Right forelimb (tissue), 1 donor: ENCODE measurements at regions not wholly inside any gene's neighbourhood (a gene's known extent, or its start where the extent isn't known, plus 50 kb on each side); places are given as distances from the start of the nearest gene placed in this dataset.

Experiments used
- DNase-seq: peaks from one replicate; pipeline ENCODE4 v3.0.0-alpha.2; 2018

- no peak for DNase-seq
These were observed 211.1 kb downstream of the MATN1 start for GRCh38 chr1:30511991-30512913.

GRCh38 chr1:30511563-30511962 is 211.8 kb downstream of the MATN1 start:
- DNase-seq, result no peak

- DNase-seq, result no peak
These were observed 212.3 kb downstream of the MATN1 start for GRCh38 chr1:30511106-30511505.

- no peak for DNase-seq
These were observed 213.7 kb downstream of the MATN1 start for GRCh38 chr1:30509670-30510069.

GRCh38 chr1:30508611-30509010 is 214.8 kb downstream of the MATN1 start:
- no peak for DNase-seq

GRCh38 chr1:30508175-30508448 is 215.3 kb downstream of the MATN1 start:
- DNase-seq, result no peak

- DNase-seq, result no peak
These were observed 215.8 kb downstream of the MATN1 start for GRCh38 chr1:30507401-30508174.

GRCh38 chr1:30507016-30507312 is 216.4 kb downstream of the MATN1 start:
- DNase-seq, result no peak

- no peak for DNase-seq
These were observed 216.9 kb downstream of the MATN1 start for GRCh38 chr1:30506291-30507015.

- no peak for DNase-seq
These were observed 217.5 kb downstream of the MATN1 start for GRCh38 chr1:30505853-30506252.

GRCh38 chr1:30492451-30492850 is 230.9 kb downstream of the MATN1 start:
- no peak for DNase-seq

GRCh38 chr1:30491831-30492230 is 231.6 kb downstream of the MATN1 start:
- no peak for DNase-seq

- no peak for DNase-seq
These were observed 232.8 kb downstream of the MATN1 start for GRCh38 chr1:30490554-30491053.

- no peak for DNase-seq
These were observed 233.5 kb downstream of the MATN1 start for GRCh38 chr1:30489737-30490389.

- no peak for DNase-seq
These were observed 235.0 kb downstream of the MATN1 start for GRCh38 chr1:30488324-30488913.

GRCh38 chr1:30487042-30487441 is 236.3 kb downstream of the MATN1 start:
- no peak for DNase-seq

- DNase-seq, result no peak
These were observed 238.3 kb downstream of the MATN1 start for GRCh38 chr1:30485072-30485471.

- no peak for DNase-seq
These were observed 238.7 kb downstream of the MATN1 start for GRCh38 chr1:30484668-30485067.

GRCh38 chr1:30479575-30479974 is 243.8 kb downstream of the MATN1 start:
- DNase-seq, result no peak

GRCh38 chr1:30478799-30479563 is 244.4 kb downstream of the MATN1 start:
- no peak for DNase-seq

GRCh38 chr1:30478283-30478682 is 245.1 kb downstream of the MATN1 start:
- DNase-seq, result no peak

- DNase-seq, result no peak
These were observed 245.8 kb downstream of the MATN1 start for GRCh38 chr1:30477588-30477987.
